HG02852 (cell line): ENCODE measurements at regions not wholly inside any gene's neighbourhood (a gene's known extent, or its start where the extent isn't known, plus 50 kb on each side); places are given as distances from the start of the nearest gene placed in this dataset.
"Not testable (repeated sequence)": the region's sequence is repeated elsewhere in the genome, so short reads cannot be mapped to it uniquely, and the experiment has no call there.

ENCODE experiments used
- ATAC-seq: cut with Tn5 transposase; IDR thresholded peaks from one replicate; pipeline ENCODE4 v1.9.1; 2021; ENCODE audit warnings: mild to moderate bottlenecking, moderate library complexity; ENCODE audit not compliant: unreplicated experiment

- no peak for ATAC-seq
Observed at GRCh38 chr2:38484957-38485356, 107.9 kb upstream of the ATL2 start.

- no peak for ATAC-seq
Observed at GRCh38 chr2:38483776-38484501, 106.9 kb upstream of the ATL2 start.

GRCh38 chr2:38482710-38483109, 105.6 kb upstream of the ATL2 start:
- ATAC-seq, result not testable (repeated sequence)

- no peak for ATAC-seq
Observed at GRCh38 chr2:38480617-38481016, 103.5 kb upstream of the ATL2 start.

GRCh38 chr2:38477006-38477405, 99.9 kb upstream of the ATL2 start:
- ATAC-seq, result no peak

- no peak for ATAC-seq
Observed at GRCh38 chr2:38475567-38475881, 98.5 kb upstream of the ATL2 start.

GRCh38 chr2:38474715-38475566, 97.9 kb upstream of the ATL2 start:
- no peak for ATAC-seq

GRCh38 chr2:38474021-38474456, 97.0 kb upstream of the ATL2 start:
- ATAC-seq, result peak; percentile 60

GRCh38 chr2:38473333-38474005, 96.4 kb upstream of the ATL2 start:
- ATAC-seq, result no peak

GRCh38 chr2:38470115-38470514, 93.0 kb upstream of the ATL2 start:
- no peak for ATAC-seq

- no peak for ATAC-seq
Observed at GRCh38 chr2:38467768-38468455, 90.8 kb upstream of the ATL2 start.

- no peak for ATAC-seq
Observed at GRCh38 chr2:38466876-38467767, 90.0 kb upstream of the ATL2 start.

GRCh38 chr2:38466409-38466808, 89.3 kb upstream of the ATL2 start:
- no peak for ATAC-seq

- ATAC-seq, result no peak
Observed at GRCh38 chr2:38465789-38466127, 88.7 kb upstream of the ATL2 start.

GRCh38 chr2:38464971-38465788, 88.1 kb upstream of the ATL2 start:
- no peak for ATAC-seq

GRCh38 chr2:38463752-38464151, 86.7 kb upstream of the ATL2 start:
- no peak for ATAC-seq

- no peak for ATAC-seq
Observed at GRCh38 chr2:38462121-38462661, 85.1 kb upstream of the ATL2 start.

GRCh38 chr2:38461470-38461869, 84.4 kb upstream of the ATL2 start:
- no peak for ATAC-seq

- no peak for ATAC-seq
Observed at GRCh38 chr2:38460313-38460712, 83.2 kb upstream of the ATL2 start.
